HS-27A (cell line): ENCODE measurements at regions not wholly inside any gene's neighbourhood (a gene's known extent, or its start where the extent isn't known, plus 50 kb on each side); places are given as distances from the start of the nearest gene placed in this dataset.

Source experiments
- DNase-seq: peaks from one replicate; pipeline ENCODE4 v3.0.0-alpha.2; 2012; ENCODE audit warnings: low read depth, missing footprints

GRCh38 chr1:147452809-147453208 lies 88.5 kb upstream of the BCL9 start:
- DNase-seq = no peak

GRCh38 chr1:147463022-147463421 lies 78.3 kb upstream of the BCL9 start:
- no peak for DNase-seq

- no peak for DNase-seq
Measured at GRCh38 chr1:147466543-147466942, 74.8 kb upstream of the BCL9 start.

- DNase-seq = no peak
Measured at GRCh38 chr1:147470079-147470478, 71.2 kb upstream of the BCL9 start.

- no peak for DNase-seq
Measured at GRCh38 chr1:147472489-147472888, 68.8 kb upstream of the BCL9 start.

GRCh38 chr1:147472966-147473732 lies 68.2 kb upstream of the BCL9 start:
- no peak for DNase-seq

GRCh38 chr1:147473733-147474049 lies 67.6 kb upstream of the BCL9 start:
- DNase-seq = no peak

- no peak for DNase-seq
Measured at GRCh38 chr1:147475488-147475887, 65.8 kb upstream of the BCL9 start.

- DNase-seq = no peak
Measured at GRCh38 chr1:147478521-147478920, 62.8 kb upstream of the BCL9 start.

- DNase-seq = no peak
Measured at GRCh38 chr1:147479864-147480564, 61.3 kb upstream of the BCL9 start.

GRCh38 chr1:147480565-147480935 lies 60.8 kb upstream of the BCL9 start:
- no peak for DNase-seq

GRCh38 chr1:147486876-147487656 lies 54.2 kb upstream of the BCL9 start:
- no peak for DNase-seq

- DNase-seq = no peak
Measured at GRCh38 chr1:147491098-147491497, 50.2 kb upstream of the BCL9 start.
